ENCODE measurements at regions not wholly inside any gene's neighbourhood (a gene's known extent, or its start where the extent isn't known, plus 50 kb on each side); places are given as distances from the start of the nearest gene placed in this dataset.
A peak's percentile ranks its signal among the peaks of the same experiment; 100 is the strongest.

GRCh38 chr11:120013325-120014250, 124.3 kb downstream of the TRIM29 start:
- DNase-seq: peak; percentile 61 to 78

- no peak for DNase-seq
Observed at GRCh38 chr11:120012245-120012644, 125.7 kb downstream of the TRIM29 start.

- no peak for DNase-seq
Observed at GRCh38 chr11:120011836-120012235, 126.1 kb downstream of the TRIM29 start.

GRCh38 chr11:120010775-120011174, 127.1 kb downstream of the TRIM29 start:
- no peak for DNase-seq

- no peak for DNase-seq
Observed at GRCh38 chr11:120009938-120010337, 128.0 kb downstream of the TRIM29 start.

- no peak for DNase-seq
Observed at GRCh38 chr11:120007144-120007543, 130.8 kb downstream of the TRIM29 start.

- DNase-seq: no peak
Observed at GRCh38 chr11:120004723-120005122, 133.2 kb downstream of the TRIM29 start.

GRCh38 chr11:120001178-120002090, 136.5 kb downstream of the TRIM29 start:
- peak; percentile 33 to 71 for DNase-seq

- no peak for DNase-seq
Observed at GRCh38 chr11:119999220-119999619, 138.7 kb downstream of the TRIM29 start.

- no peak for DNase-seq
Observed at GRCh38 chr11:119996556-119996955, 141.4 kb downstream of the TRIM29 start.

- no peak for DNase-seq
Observed at GRCh38 chr11:119995730-119996491, 142.0 kb downstream of the TRIM29 start.

GRCh38 chr11:119993722-119994121, 144.2 kb downstream of the TRIM29 start:
- peak in 1 of 2 experiments; percentile 22 for DNase-seq

GRCh38 chr11:119992171-119993051, 145.5 kb downstream of the TRIM29 start:
- DNase-seq: no peak

- no peak for DNase-seq
Observed at GRCh38 chr11:119991669-119992068, 146.2 kb downstream of the TRIM29 start.

- DNase-seq: no peak
Observed at GRCh38 chr11:119991022-119991404, 146.9 kb downstream of the TRIM29 start.

- DNase-seq: no peak
Observed at GRCh38 chr11:119990309-119991021, 147.4 kb downstream of the TRIM29 start.

GRCh38 chr11:119989159-119989821, 148.6 kb downstream of the TRIM29 start:
- DNase-seq: no peak

- DNase-seq: no peak
Observed at GRCh38 chr11:119985551-119985950, 152.4 kb downstream of the TRIM29 start.

- no peak for DNase-seq
Observed at GRCh38 chr11:119983816-119984215, 154.1 kb downstream of the TRIM29 start.

GRCh38 chr11:119983240-119983732, 154.6 kb downstream of the TRIM29 start:
- DNase-seq: no peak
